ENCODE measurements at regions not wholly inside any gene's neighbourhood (a gene's known extent, or its start where the extent isn't known, plus 50 kb on each side); places are given as distances from the start of the nearest gene placed in this dataset.

- H2AFZ ChIP-seq (ENCODE audit: low read length): no peak overlapping the region
- no peaks in the 10 kb centered on the region for H3K36me3 ChIP-seq (ENCODE audit: control insufficient read depth, insufficient read depth, low read length)
Observed at GRCh38 chr2:236359426-236360045, 95.3 kb upstream of the ASB18 start.

GRCh38 chr2:236360496-236360895 is 96.3 kb upstream of the ASB18 start:
- Histone ChIP-seq H3K27ac (ENCODE audit: insufficient read depth, low read length) (no peak overlapping the region), H4K20me1 (ENCODE audit: control insufficient read depth, extremely low read depth, insufficient read depth, low read length) (no peaks in the 10 kb centered on the region), H3K4me3 (replicated peaks in 1 of 4; ENCODE audit: control extremely low read depth in 1 of 4, insufficient read depth in 1 of 4, low read depth in 3 of 4, low read length in 4 of 4) (no peak overlapping the region), H3K79me2 (ENCODE audit: control insufficient read depth, insufficient read depth, low read length) (no peaks in the 10 kb centered on the region), H3K4me1 (ENCODE audit: control insufficient read depth, extremely low read depth, insufficient read depth, low read length) (no peaks in the 10 kb centered on the region), H3K27me3 (ENCODE audit: control insufficient read depth, insufficient read depth, low read length) (no peaks in the 10 kb centered on the region), H3K36me3 (ENCODE audit: control insufficient read depth, insufficient read depth, low read length) (no peaks in the 10 kb centered on the region), H3K4me2 (ENCODE audit: extremely low read depth, insufficient read depth, low read length) (no peak overlapping the region), H3K9ac (ENCODE audit: insufficient read depth, low read length) (no peak overlapping the region), H2AFZ (ENCODE audit: low read length) (no peak overlapping the region), H3K9me3 (ENCODE audit: control insufficient read depth, insufficient read depth, low read depth, low read length) (no peaks in the 10 kb centered on the region)
- TF ChIP-seq EZH2 (IDR thresholded peaks at IDR 0.05; ENCODE audit: low read length, missing control alignments) (no peak), CTCF (conservative IDR thresholded peaks at IDR 0.05 in 1 of 2, IDR thresholded peaks at IDR 0.05 in 1 of 2; ENCODE audit: low read depth in 1 of 2, low read length in 2 of 2) (no peak)
- peak in 1 of 2 donors; percentile 41 for DNase-seq (ENCODE audit: low read depth in 2 of 2)

More at GRCh38 chr2:236359426-236360045, 95.3 kb upstream of the ASB18 start:
- Histone ChIP-seq H3K79me2 (ENCODE audit: control insufficient read depth, insufficient read depth, low read length) (no peaks in the 10 kb centered on the region), H3K27ac (ENCODE audit: insufficient read depth, low read length) (no peak overlapping the region), H3K9me3 (ENCODE audit: control insufficient read depth, insufficient read depth, low read depth, low read length) (no peaks in the 10 kb centered on the region), H4K20me1 (ENCODE audit: control insufficient read depth, extremely low read depth, insufficient read depth, low read length) (no peaks in the 10 kb centered on the region), H3K4me2 (ENCODE audit: extremely low read depth, insufficient read depth, low read length) (no peak overlapping the region), H3K4me3 (replicated peaks in 1 of 4; ENCODE audit: control extremely low read depth in 1 of 4, insufficient read depth in 1 of 4, low read depth in 3 of 4, low read length in 4 of 4) (no peak overlapping the region), H3K27me3 (ENCODE audit: control insufficient read depth, insufficient read depth, low read length) (no peaks in the 10 kb centered on the region), H3K9ac (ENCODE audit: insufficient read depth, low read length) (no peak overlapping the region), H3K4me1 (ENCODE audit: control insufficient read depth, extremely low read depth, insufficient read depth, low read length) (no peaks in the 10 kb centered on the region)
- DNase-seq (ENCODE audit: low read depth in 2 of 2): no peak
- TF ChIP-seq CTCF (conservative IDR thresholded peaks at IDR 0.05 in 1 of 2, IDR thresholded peaks at IDR 0.05 in 1 of 2; ENCODE audit: low read depth in 1 of 2, low read length in 2 of 2): no peak
- TF ChIP-seq EZH2 (IDR thresholded peaks at IDR 0.05; ENCODE audit: low read length, missing control alignments): no peak

- Histone ChIP-seq H3K9me3 (ENCODE audit: control insufficient read depth, insufficient read depth, low read depth, low read length) (no peaks in the 10 kb centered on the region), H3K4me3 (replicated peaks in 1 of 4; ENCODE audit: control extremely low read depth in 1 of 4, insufficient read depth in 1 of 4, low read depth in 3 of 4, low read length in 4 of 4) (no peak overlapping the region), H3K27ac (ENCODE audit: insufficient read depth, low read length) (no peak overlapping the region), H3K79me2 (ENCODE audit: control insufficient read depth, insufficient read depth, low read length) (no peaks in the 10 kb centered on the region), H2AFZ (ENCODE audit: low read length) (no peak overlapping the region), H3K4me2 (ENCODE audit: extremely low read depth, insufficient read depth, low read length) (no peak overlapping the region), H3K9ac (ENCODE audit: insufficient read depth, low read length) (no peak overlapping the region), H3K27me3 (ENCODE audit: control insufficient read depth, insufficient read depth, low read length) (no peaks in the 10 kb centered on the region), H3K4me1 (ENCODE audit: control insufficient read depth, extremely low read depth, insufficient read depth, low read length) (no peaks in the 10 kb centered on the region), H4K20me1 (ENCODE audit: control insufficient read depth, extremely low read depth, insufficient read depth, low read length) (no peaks in the 10 kb centered on the region), H3K36me3 (ENCODE audit: control insufficient read depth, insufficient read depth, low read length) (no peaks in the 10 kb centered on the region)
- DNase-seq (ENCODE audit: low read depth in 2 of 2): no peak
- TF ChIP-seq CTCF (conservative IDR thresholded peaks at IDR 0.05 in 1 of 2, IDR thresholded peaks at IDR 0.05 in 1 of 2; ENCODE audit: low read depth in 1 of 2, low read length in 2 of 2): no peak
- TF ChIP-seq EZH2 (IDR thresholded peaks at IDR 0.05; ENCODE audit: low read length, missing control alignments): no peak
Observed at GRCh38 chr2:236363711-236364277, 99.6 kb upstream of the ASB18 start.

Measured in fibroblast of lung (primary cell).